ENCODE measurements at regions not wholly inside any gene's neighbourhood (a gene's known extent, or its start where the extent isn't known, plus 50 kb on each side); places are given as distances from the start of the nearest gene placed in this dataset.

GRCh38 chr6:14196026-14196425 is 78.5 kb downstream of the CD83 start:
- Histone ChIP-seq H3K9ac (ENCODE audit: low read length) (no peak overlapping the region), H2AFZ (ENCODE audit: low read depth, low read length, poor library complexity, severe bottlenecking) (no peak overlapping the region), H3K4me3 (replicated peaks in 1 of 2; ENCODE audit: low read depth in 1 of 2, low read length in 2 of 2) (no peak overlapping the region), H3K9me2 (ENCODE audit: insufficient read depth) (no peaks in the 10 kb centered on the region), H3K79me2 (ENCODE audit: insufficient read depth, low read length) (no peaks in the 10 kb centered on the region), H3K9me3 (ENCODE audit: control insufficient read depth in 1 of 2, insufficient read depth in 1 of 2, low read depth in 1 of 2, low read length in 2 of 2) (no peaks in the 10 kb centered on the region), H3K36me3 (ENCODE audit: control insufficient read depth in 1 of 2, insufficient read depth in 2 of 2, low read length in 2 of 2) (no peaks in the 10 kb centered on the region), H3K4me2 (ENCODE audit: low read length) (no peak overlapping the region), H4K20me1 (ENCODE audit: insufficient read depth) (no peaks in the 10 kb centered on the region), H3K4me1 (ENCODE audit: control insufficient read depth in 1 of 2, insufficient read depth in 2 of 2, low read length in 2 of 2) (no peaks in the 10 kb centered on the region), H3K27ac (ENCODE audit: low read depth, low read length) (no peak overlapping the region), H3K27me3 (ENCODE audit: insufficient read depth, low read length) (no peaks in the 10 kb centered on the region)
- POLR2A ChIA-PET: no interaction called here
- TF ChIP-seq POLR2AphosphoS5 (IDR thresholded peaks at IDR 0.05; ENCODE audit: low read depth, low read length) (no peak), FOSL1 (IDR thresholded peaks at IDR 0.05; ENCODE audit: low read depth) (no peak), CTCF (IDR thresholded peaks at IDR 0.05 in 2 of 3, conservative IDR thresholded peaks at IDR 0.05 in 1 of 3; ENCODE audit: borderline replicate concordance in 1 of 3, insufficient read depth in 1 of 3, low read depth in 2 of 3, low read length in 2 of 3) (no peak), SRF (IDR thresholded peaks at IDR 0.05; ENCODE audit: low read depth) (no peak), EZH2 (IDR thresholded peaks at IDR 0.05) (no peak), JUND (IDR thresholded peaks at IDR 0.05) (no peak), ZBTB33 (IDR thresholded peaks at IDR 0.05; ENCODE audit: extremely low read depth, insufficient replicate concordance, low read length) (no peak), SIN3A (IDR thresholded peaks at IDR 0.05; ENCODE audit: low read depth) (no peak), ATF3 (IDR thresholded peaks at IDR 0.05) (no peak)
- no TSS peak for BruUV-seq (replicated peaks)
- intact Hi-C loops (cut with micrococcal nuclease): no loop called here
- DNase-seq (ENCODE audit: low read depth, low spot score) (no peak), ATAC-seq (no peak)
- CTCF ChIA-PET: no interaction called here
- RAD21 ChIA-PET (ENCODE audit: low non-redundant PET in 1 of 2, low total read pairs in 2 of 2, uncharacterized antibody in 2 of 2, unreplicated experiment in 2 of 2): no interaction called here

Data from HCT116 (cell line).